A549 (cell line): ENCODE measurements at regions not wholly inside any gene's neighbourhood (a gene's known extent, or its start where the extent isn't known, plus 50 kb on each side); places are given as distances from the start of the nearest gene placed in this dataset.
"Not testable (repeated sequence)": the region's sequence is repeated elsewhere in the genome, so short reads cannot be mapped to it uniquely, and the experiment has no call there.

Experiments
- ATAC-seq, 2 experiments: fragments of 200-7000 bp in 1 of 2; fragments of >200 bp in 1 of 2; cut with Nextera tagmentation in 1 of 2; cut with Tn5 transposase in 1 of 2; 3 replicates each; pipeline versions ENCODE4 v1.8.0 to v1.9.1; 2018 to 2020; ENCODE audit warnings: mild to moderate bottlenecking in 1 of 2, moderate library complexity in 1 of 2
- CTCF ChIA-PET: fragments of 300-600 bp; sonication (Branson Sonifier 250); formaldehyde crosslinking; extraction: SDS; loops from one replicate; lab custom pipeline; 2021; ENCODE audit warnings: antibody characterized with exemption, inconsistent platforms; lab: Yijun Ruan, JAX
- POLR2A ChIA-PET: fragments of 350-600 bp; formaldehyde crosslinking; extraction: SDS; loops from one replicate; lab custom pipeline; 2021; ENCODE audit warnings: antibody characterized with exemption, inconsistent platforms; lab: Yijun Ruan, JAX
- DNase-seq, 2 experiments: peaks; one replicate each; pipeline versions ENCODE4 v3.0.0 to v3.0.0-alpha.2; 2011 to 2016; ENCODE audit warnings: low read depth in 1 of 2, low spot score in 1 of 2
- FAIRE-seq: peaks from 2 replicates; lab custom pipeline; 2011; peaks lifted over from hg19 to GRCh38; lab: Jason Lieb, UNC
- H3K27ac ChIP-seq, 2 experiments: fragments of >200 bp; sonication (Bioruptor Twin); formaldehyde crosslinking; 3 replicates each; pipeline ENCODE4 v1.5.1; 2016 to 2017
- H3K4me1 ChIP-seq: fragments of >200 bp; sonication (Bioruptor Twin); formaldehyde crosslinking; 3 replicates; pipeline ENCODE4 v1.6.1; 2016
- H3K4me2 ChIP-seq: fragments of >200 bp; sonication (Bioruptor Twin); formaldehyde crosslinking; 3 replicates; pipeline ENCODE4 v1.6.1; 2016
- H3K4me3 ChIP-seq: fragments of >200 bp; sonication (Bioruptor Twin); formaldehyde crosslinking; 3 replicates; pipeline ENCODE4 v1.5.1; 2016
- H3K9me3 ChIP-seq: fragments of >200 bp; sonication (Bioruptor Twin); formaldehyde crosslinking; 3 replicates; pipeline ENCODE4 v1.6.1; 2016
- CBX2 ChIP-seq: fragments of 200-600 bp; sonication (generic); IDR thresholded peaks from 2 replicates; pipeline ENCODE4 v1.6.1; 2016; ENCODE audit warnings: low read depth, mild to moderate bottlenecking, borderline replicate concordance
- CHD2 ChIP-seq: fragments of 150-350 bp; IDR thresholded peaks from 2 replicates; pipeline ENCODE4 v1.6.1; 2014; ENCODE audit warnings: low read length; ENCODE audit not compliant: partially characterized antibody
- FOXS1 ChIP-seq: fragments of 250-450 bp; sonication (Bioruptor Pico); IDR thresholded peaks from 2 replicates; pipeline ENCODE4 v1.5.0; 2020; ENCODE audit warnings: mild to moderate bottlenecking, moderate library complexity
- GATA3 ChIP-seq: IDR thresholded peaks from 2 replicates; pipeline ENCODE4 v1.6.1; 2012; ENCODE audit warnings: borderline replicate concordance
- HDAC2 ChIP-seq: fragments of 200-600 bp; sonication (generic); IDR thresholded peaks from 2 replicates; pipeline ENCODE4 v1.6.1; 2016
- HEYL ChIP-seq: fragments of 250-450 bp; sonication (Bioruptor Pico); IDR thresholded peaks from 2 replicates; pipeline ENCODE4 v1.8.0; 2021; ENCODE audit warnings: mild to moderate bottlenecking, moderate library complexity
- HOXA7 ChIP-seq: fragments of 250-450 bp; sonication (Bioruptor Pico); IDR thresholded peaks from 2 replicates; pipeline ENCODE4 v1.5.0; 2020; ENCODE audit warnings: mild to moderate bottlenecking, moderate library complexity
- HOXB13 ChIP-seq: fragments of 250-450 bp; sonication (Bioruptor Pico); IDR thresholded peaks from 2 replicates; pipeline ENCODE4 v1.5.0; 2020; ENCODE audit warnings: low read depth, mild to moderate bottlenecking, moderate library complexity
- HOXB5 ChIP-seq: fragments of 250-450 bp; sonication (Bioruptor Pico); IDR thresholded peaks from 2 replicates; pipeline ENCODE4 v1.5.0; 2020; ENCODE audit warnings: mild to moderate bottlenecking, moderate library complexity
- JUNB ChIP-seq: fragments of >200 bp; sonication (Bioruptor Twin); formaldehyde crosslinking; IDR thresholded peaks from 2 replicates; pipeline ENCODE4 v1.6.1; 2016
- PHF8 ChIP-seq: fragments of 200-600 bp; sonication (generic); IDR thresholded peaks from 2 replicates; pipeline ENCODE4 v1.6.1; 2016; ENCODE audit warnings: low read depth, mild to moderate bottlenecking, antibody characterized with exemption, moderate library complexity, borderline replicate concordance
- POLR2AphosphoS2 ChIP-seq: conservative IDR thresholded peaks from 2 replicates; pipeline ENCODE4 v1.6.1; 2012; ENCODE audit warnings: low read length, improper control_type of control experiment, inconsistent platforms
- RAD21 ChIP-seq, 2 experiments: fragments of >200 bp in 1 of 2; sonication (Bioruptor Twin) in 1 of 2; formaldehyde crosslinking in 1 of 2; IDR thresholded peaks in 1 of 2; conservative IDR thresholded peaks in 1 of 2; 2 replicates in 1 of 2; 3 replicates in 1 of 2; pipeline ENCODE4 v1.6.1; 2012 to 2018; ENCODE audit warnings: inconsistent platforms in 1 of 2
- RFX5 ChIP-seq: fragments of 450-650 bp; IDR thresholded peaks from 2 replicates; pipeline ENCODE4 v1.7.1; 2014; ENCODE audit warnings: antibody characterized with exemption, mild to moderate bottlenecking, moderate library complexity
- TFCP2L1 ChIP-seq: fragments of 250-450 bp; sonication (Bioruptor Pico); IDR thresholded peaks from 2 replicates; pipeline ENCODE4 v1.5.0; 2021; ENCODE audit warnings: mild to moderate bottlenecking
- ZC3H11A ChIP-seq: fragments of 450-650 bp; IDR thresholded peaks from 2 replicates; pipeline ENCODE4 v1.6.1; 2014; ENCODE audit warnings: antibody characterized with exemption, mild to moderate bottlenecking
- ZFP36 ChIP-seq: fragments of 450-650 bp; IDR thresholded peaks from 2 replicates; pipeline ENCODE4 v1.6.1; 2014; ENCODE audit warnings: borderline replicate concordance; ENCODE audit not compliant: partially characterized antibody
- ZNF302 ChIP-seq: fragments of 250-450 bp; sonication (Bioruptor Pico); IDR thresholded peaks from 2 replicates; pipeline ENCODE4 v1.9.0; 2021; ENCODE audit warnings: inconsistent platforms, mild to moderate bottlenecking, moderate library complexity
- ZSCAN20 ChIP-seq: fragments of 250-450 bp; sonication (Bioruptor Pico); IDR thresholded peaks from 2 replicates; pipeline ENCODE4 v1.8.0; 2022; ENCODE audit warnings: mild to moderate bottlenecking, moderate library complexity
- WGBS: methylation state at CpG from one replicate; pipeline ENCODE4 v1.1.6; 2017; ENCODE audit errors: missing lambda C conversion rate; 5-methylcytosine and 5-hydroxymethylcytosine counted together
- TF ChIP-seq, protein P1 (sequence below): fragments of 150-350 bp; IDR thresholded peaks from 2 replicates; pipeline ENCODE4 v1.6.1; 2014; ENCODE audit warnings: low read depth, mild to moderate bottlenecking, low read length
- TF ChIP-seq, protein P2 (sequence below): IDR thresholded peaks from 2 replicates; pipeline ENCODE4 v1.6.1; 2012
- TF ChIP-seq, protein P3 (sequence below): fragments of 450-650 bp; IDR thresholded peaks from 2 replicates; pipeline ENCODE4 v1.6.1; 2014; ENCODE audit warnings: antibody characterized with exemption
- TF ChIP-seq, protein P4 (sequence below): IDR thresholded peaks from 2 replicates; pipeline ENCODE4 v1.6.1; 2012; ENCODE audit warnings: low read depth, borderline replicate concordance
- TF ChIP-seq, protein P5 (sequence below): fragments of 200-600 bp; sonication (generic); IDR thresholded peaks from 2 replicates; pipeline ENCODE4 v1.6.1; 2016; ENCODE audit warnings: antibody characterized with exemption, mild to moderate bottlenecking, moderate library complexity

DNA sequence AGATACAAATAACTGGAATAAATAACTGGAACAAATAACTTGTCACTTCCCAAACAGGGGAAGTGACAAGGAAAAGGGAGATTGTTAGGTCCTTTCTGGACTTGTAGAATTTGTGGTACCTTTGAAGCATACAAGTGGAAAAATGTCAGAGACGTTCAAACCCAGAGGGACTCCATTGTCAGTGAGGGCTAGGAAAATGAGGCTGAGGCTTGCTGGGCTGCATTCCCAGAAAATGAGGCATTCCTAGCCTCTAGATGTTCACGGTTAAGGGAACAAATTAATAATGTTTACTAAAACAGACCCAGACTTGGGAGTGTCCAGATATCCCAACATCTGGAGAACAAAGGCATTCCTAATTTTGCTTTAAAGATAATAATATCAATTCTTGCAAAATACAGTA, 1158.0 kb downstream of the PCDH9 start:
- 46% methylated on average over 2 of the region's 2 CpGs for WGBS
- H3K27ac ChIP-seq, ATAC-seq, DNase-seq, H3K4me1 ChIP-seq, H3K4me2 ChIP-seq, FAIRE-seq, H3K9me3 ChIP-seq, CTCF ChIA-PET, H3K4me3 ChIP-seq, POLR2A ChIA-PET: not testable (repeated sequence)

DNA sequence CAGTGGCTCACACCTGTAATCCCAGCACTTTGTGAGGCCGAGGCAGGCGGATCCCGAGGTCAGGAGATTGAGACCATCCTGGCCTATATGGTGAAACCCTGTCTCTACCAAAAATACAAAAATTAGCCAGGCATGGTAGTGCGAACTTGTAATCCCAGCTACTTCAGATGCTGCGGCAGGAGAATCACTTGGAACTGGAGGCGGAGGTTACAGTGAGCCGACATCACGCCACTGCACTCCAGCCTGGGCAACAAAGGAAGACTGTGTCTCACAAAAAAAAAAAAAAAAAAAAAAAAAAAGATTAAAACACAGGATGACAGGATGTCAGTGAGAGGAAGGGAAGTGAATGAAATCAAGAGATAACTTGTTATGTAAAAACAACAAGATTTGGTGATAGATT, 1158.5 kb downstream of the PCDH9 start:
- Histone ChIP-seq H3K4me1 (no peaks in the 10 kb centered on the region), H3K9me3 (no peaks in the 10 kb centered on the region), H3K27ac (no peak overlapping the region), H3K4me2 (no peak overlapping the region), H3K4me3 (no peak overlapping the region)
- TF ChIP-seq GATA3 = no peak
- TF ChIP-seq HOXA7 (CRISPR knock-in tag) = no peak
- no peak for TF ChIP-seq POLR2AphosphoS2
- no peak for TF ChIP-seq JUNB
- no peak for TF ChIP-seq CBX2
- TF ChIP-seq, protein P1, sequence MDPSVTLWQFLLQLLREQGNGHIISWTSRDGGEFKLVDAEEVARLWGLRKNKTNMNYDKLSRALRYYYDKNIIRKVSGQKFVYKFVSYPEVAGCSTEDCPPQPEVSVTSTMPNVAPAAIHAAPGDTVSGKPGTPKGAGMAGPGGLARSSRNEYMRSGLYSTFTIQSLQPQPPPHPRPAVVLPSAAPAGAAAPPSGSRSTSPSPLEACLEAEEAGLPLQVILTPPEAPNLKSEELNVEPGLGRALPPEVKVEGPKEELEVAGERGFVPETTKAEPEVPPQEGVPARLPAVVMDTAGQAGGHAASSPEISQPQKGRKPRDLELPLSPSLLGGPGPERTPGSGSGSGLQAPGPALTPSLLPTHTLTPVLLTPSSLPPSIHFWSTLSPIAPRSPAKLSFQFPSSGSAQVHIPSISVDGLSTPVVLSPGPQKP = no peak
- TF ChIP-seq, protein P2, sequence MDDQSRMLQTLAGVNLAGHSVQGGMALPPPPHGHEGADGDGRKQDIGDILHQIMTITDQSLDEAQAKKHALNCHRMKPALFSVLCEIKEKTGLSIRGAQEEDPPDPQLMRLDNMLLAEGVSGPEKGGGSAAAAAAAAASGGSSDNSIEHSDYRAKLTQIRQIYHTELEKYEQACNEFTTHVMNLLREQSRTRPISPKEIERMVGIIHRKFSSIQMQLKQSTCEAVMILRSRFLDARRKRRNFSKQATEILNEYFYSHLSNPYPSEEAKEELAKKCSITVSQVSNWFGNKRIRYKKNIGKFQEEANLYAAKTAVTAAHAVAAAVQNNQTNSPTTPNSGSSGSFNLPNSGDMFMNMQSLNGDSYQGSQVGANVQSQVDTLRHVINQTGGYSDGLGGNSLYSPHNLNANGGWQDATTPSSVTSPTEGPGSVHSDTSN = no peak
- FAIRE-seq (no peak), DNase-seq (no peak), ATAC-seq (no peak)
- WGBS = 85% methylated on average over 7 of the region's 8 CpGs
- CTCF ChIA-PET = no interaction called here
- POLR2A ChIA-PET = no interaction called here

DNA sequence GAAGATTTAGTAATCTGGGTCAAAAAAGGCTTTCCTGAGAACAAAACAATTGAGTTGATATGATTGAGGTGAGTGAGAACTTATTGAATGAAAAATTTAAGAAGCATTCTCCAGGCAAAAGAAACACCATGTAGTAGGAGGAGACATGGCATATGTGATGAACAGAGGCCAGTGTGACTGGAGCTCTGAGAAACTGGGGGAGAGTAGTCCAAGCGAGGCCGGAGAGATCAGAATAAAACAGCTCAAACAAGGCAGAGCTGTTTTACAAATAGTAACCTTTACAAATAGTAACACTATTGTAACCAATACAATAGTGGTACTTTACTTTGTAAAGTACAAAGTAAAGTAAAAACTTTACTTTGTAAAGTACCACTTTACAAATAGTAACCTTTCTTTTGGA, 1159.1 kb downstream of the PCDH9 start:
- FAIRE-seq = no peak
- POLR2A ChIA-PET = no interaction called here
- 84% methylated on average over 2 of the region's 2 CpGs for WGBS
- H3K4me2 ChIP-seq = no peak overlapping the region
- no peaks in the 10 kb centered on the region for H3K4me1 ChIP-seq
- TF ChIP-seq HOXB13 (no peak), HEYL (CRISPR knock-in tag) (no peak), RAD21 (conservative IDR thresholded peaks at IDR 0.05 in 1 of 2, IDR thresholded peaks at IDR 0.05 in 1 of 2) (no peak), FOXS1 (CRISPR knock-in tag) (no peak), PHF8 (no peak), ZNF302 (CRISPR knock-in tag) (no peak), CHD2 (no peak), ZFP36 (no peak), HOXB5 (CRISPR knock-in tag) (no peak), ZC3H11A (no peak), RFX5 (no peak), POLR2AphosphoS2 (no peak), HDAC2 (no peak), ZSCAN20 (CRISPR knock-in tag) (no peak), TFCP2L1 (no peak)
- TF ChIP-seq, protein P3, sequence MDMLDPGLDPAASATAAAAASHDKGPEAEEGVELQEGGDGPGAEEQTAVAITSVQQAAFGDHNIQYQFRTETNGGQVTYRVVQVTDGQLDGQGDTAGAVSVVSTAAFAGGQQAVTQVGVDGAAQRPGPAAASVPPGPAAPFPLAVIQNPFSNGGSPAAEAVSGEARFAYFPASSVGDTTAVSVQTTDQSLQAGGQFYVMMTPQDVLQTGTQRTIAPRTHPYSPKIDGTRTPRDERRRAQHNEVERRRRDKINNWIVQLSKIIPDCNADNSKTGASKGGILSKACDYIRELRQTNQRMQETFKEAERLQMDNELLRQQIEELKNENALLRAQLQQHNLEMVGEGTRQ = no peak
- TF ChIP-seq, protein P4, sequence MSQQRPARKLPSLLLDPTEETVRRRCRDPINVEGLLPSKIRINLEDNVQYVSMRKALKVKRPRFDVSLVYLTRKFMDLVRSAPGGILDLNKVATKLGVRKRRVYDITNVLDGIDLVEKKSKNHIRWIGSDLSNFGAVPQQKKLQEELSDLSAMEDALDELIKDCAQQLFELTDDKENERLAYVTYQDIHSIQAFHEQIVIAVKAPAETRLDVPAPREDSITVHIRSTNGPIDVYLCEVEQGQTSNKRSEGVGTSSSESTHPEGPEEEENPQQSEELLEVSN = no peak
- TF ChIP-seq, protein P5, sequence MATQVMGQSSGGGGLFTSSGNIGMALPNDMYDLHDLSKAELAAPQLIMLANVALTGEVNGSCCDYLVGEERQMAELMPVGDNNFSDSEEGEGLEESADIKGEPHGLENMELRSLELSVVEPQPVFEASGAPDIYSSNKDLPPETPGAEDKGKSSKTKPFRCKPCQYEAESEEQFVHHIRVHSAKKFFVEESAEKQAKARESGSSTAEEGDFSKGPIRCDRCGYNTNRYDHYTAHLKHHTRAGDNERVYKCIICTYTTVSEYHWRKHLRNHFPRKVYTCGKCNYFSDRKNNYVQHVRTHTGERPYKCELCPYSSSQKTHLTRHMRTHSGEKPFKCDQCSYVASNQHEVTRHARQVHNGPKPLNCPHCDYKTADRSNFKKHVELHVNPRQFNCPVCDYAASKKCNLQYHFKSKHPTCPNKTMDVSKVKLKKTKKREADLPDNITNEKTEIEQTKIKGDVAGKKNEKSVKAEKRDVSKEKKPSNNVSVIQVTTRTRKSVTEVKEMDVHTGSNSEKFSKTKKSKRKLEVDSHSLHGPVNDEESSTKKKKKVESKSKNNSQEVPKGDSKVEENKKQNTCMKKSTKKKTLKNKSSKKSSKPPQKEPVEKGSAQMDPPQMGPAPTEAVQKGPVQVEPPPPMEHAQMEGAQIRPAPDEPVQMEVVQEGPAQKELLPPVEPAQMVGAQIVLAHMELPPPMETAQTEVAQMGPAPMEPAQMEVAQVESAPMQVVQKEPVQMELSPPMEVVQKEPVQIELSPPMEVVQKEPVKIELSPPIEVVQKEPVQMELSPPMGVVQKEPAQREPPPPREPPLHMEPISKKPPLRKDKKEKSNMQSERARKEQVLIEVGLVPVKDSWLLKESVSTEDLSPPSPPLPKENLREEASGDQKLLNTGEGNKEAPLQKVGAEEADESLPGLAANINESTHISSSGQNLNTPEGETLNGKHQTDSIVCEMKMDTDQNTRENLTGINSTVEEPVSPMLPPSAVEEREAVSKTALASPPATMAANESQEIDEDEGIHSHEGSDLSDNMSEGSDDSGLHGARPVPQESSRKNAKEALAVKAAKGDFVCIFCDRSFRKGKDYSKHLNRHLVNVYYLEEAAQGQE = no peak
- TF ChIP-seq, protein P2 = no peak
- CTCF ChIA-PET = no interaction called here
- H3K4me3 ChIP-seq = no peak overlapping the region
- no peak for DNase-seq
- no peaks in the 10 kb centered on the region for H3K9me3 ChIP-seq
- no peak for ATAC-seq
- no peak overlapping the region for H3K27ac ChIP-seq
